Inflammatory macrophage treated with lipopolysaccharide for 1 hour (primary cell): ENCODE measurements at regions not wholly inside any gene's neighbourhood (a gene's known extent, or its start where the extent isn't known, plus 50 kb on each side); places are given as distances from the start of the nearest gene placed in this dataset.
"Not testable (repeated sequence)": the region's sequence is repeated elsewhere in the genome, so short reads cannot be mapped to it uniquely, and the experiment has no call there.

Experiments used
- DNase-seq, 2 donors: peaks; one replicate each; pipeline ENCODE4 v3.0.0-alpha.2; 2020 to 2022

- DNase-seq: no peak
These were observed 53.1 kb downstream of the GGTLC2 start for GRCh38 chr22:22697377-22698117.

GRCh38 chr22:22698263-22698750 lies 53.9 kb downstream of the GGTLC2 start:
- no peak for DNase-seq

- no peak for DNase-seq
These were observed 56.2 kb downstream of the GGTLC2 start for GRCh38 chr22:22700631-22701030.

GRCh38 chr22:22701557-22701956 lies 57.1 kb downstream of the GGTLC2 start:
- not testable (repeated sequence) for DNase-seq

- no peak for DNase-seq
These were observed 58.1 kb downstream of the GGTLC2 start for GRCh38 chr22:22702237-22703202.

GRCh38 chr22:22703203-22703570 lies 58.8 kb downstream of the GGTLC2 start:
- DNase-seq: no peak

- no peak for DNase-seq
These were observed 59.3 kb downstream of the GGTLC2 start for GRCh38 chr22:22703715-22704114.

- DNase-seq: no peak
These were observed 59.9 kb downstream of the GGTLC2 start for GRCh38 chr22:22704156-22704946.

GRCh38 chr22:22705328-22706100 lies 61.1 kb downstream of the GGTLC2 start:
- DNase-seq: no peak

- DNase-seq: peak; percentile 48 to 66
These were observed 62.0 kb downstream of the GGTLC2 start for GRCh38 chr22:22706253-22706915.

GRCh38 chr22:22709719-22710445 lies 65.5 kb downstream of the GGTLC2 start:
- no peak for DNase-seq

- DNase-seq: peak in 1 of 2 donors; percentile 60
These were observed 66.5 kb downstream of the GGTLC2 start for GRCh38 chr22:22710719-22711531.

GRCh38 chr22:22711532-22711913 lies 67.1 kb downstream of the GGTLC2 start:
- DNase-seq: no peak

- DNase-seq: no peak
These were observed 67.8 kb downstream of the GGTLC2 start for GRCh38 chr22:22712092-22712658.

GRCh38 chr22:22712666-22713365 lies 68.4 kb downstream of the GGTLC2 start:
- DNase-seq: peak in 1 of 2 donors; percentile 21

GRCh38 chr22:22713416-22713815 lies 69.0 kb downstream of the GGTLC2 start:
- DNase-seq: no peak

- DNase-seq: peak; percentile 61 to 84
These were observed 70.4 kb downstream of the GGTLC2 start for GRCh38 chr22:22714600-22715335.

- DNase-seq: peak; percentile 32 to 76
These were observed 71.8 kb downstream of the GGTLC2 start for GRCh38 chr22:22716136-22716665.
